Right atrium auricular region (tissue), 2 donors: ENCODE measurements at regions not wholly inside any gene's neighbourhood (a gene's known extent, or its start where the extent isn't known, plus 50 kb on each side); places are given as distances from the start of the nearest gene placed in this dataset.

Experiments
- DNase-seq: peaks from one replicate; pipeline ENCODE4 v3.0.0-alpha.2; 2019; ENCODE audit warnings: low spot score
- H3K27ac ChIP-seq, 2 donors: fragments of 200-600 bp; sonication (generic); 1 replicate in 1 of 2; 2 replicates in 1 of 2; pipeline ENCODE4 v1.5.1; 2016 to 2019
- H3K27me3 ChIP-seq, 2 donors: fragments of 200-600 bp; sonication (generic); one replicate each; pipeline versions ENCODE4 v1.5.1 to v1.6.0; 2017 to 2019
- H3K36me3 ChIP-seq: fragments of 200-600 bp; sonication (generic); one replicate; pipeline ENCODE4 v1.5.1; 2016
- H3K4me1 ChIP-seq, 2 donors: fragments of 200-600 bp; sonication (generic); one replicate each; pipeline versions ENCODE4 v1.5.1 to v1.6.0; 2017 to 2019
- H3K4me3 ChIP-seq, 2 donors: fragments of 200-600 bp; sonication (generic); 1 replicate in 1 of 2; 2 replicates in 1 of 2; pipeline ENCODE4 v1.5.1; 2017 to 2019; ENCODE audit warnings: mild to moderate bottlenecking in 1 of 2, moderate library complexity in 1 of 2
- H3K9me3 ChIP-seq, 2 donors: fragments of 200-600 bp; sonication (generic); one replicate each; pipeline ENCODE4 v1.5.1; 2019
- TF ChIP-seq, protein P1 (sequence below), 2 donors: fragments of 200-600 bp; sonication (generic); IDR thresholded peaks; one replicate each; pipeline ENCODE4 v1.5.1; 2019; ENCODE audit warnings: antibody characterized with exemption in 2 of 2

GRCh38 chr4:165707128-165707527 is 165.9 kb upstream of the TLL1 start:
- no peak overlapping the region for H3K4me3 ChIP-seq
- no peak for DNase-seq
- no peaks in the 10 kb centered on the region for H3K4me1 ChIP-seq
- no peaks in the 10 kb centered on the region for H3K36me3 ChIP-seq
- no peaks in the 10 kb centered on the region for H3K9me3 ChIP-seq
- H3K27me3 ChIP-seq: no peaks in the 10 kb centered on the region
- H3K27ac ChIP-seq: no peak overlapping the region
- TF ChIP-seq, protein P1, sequence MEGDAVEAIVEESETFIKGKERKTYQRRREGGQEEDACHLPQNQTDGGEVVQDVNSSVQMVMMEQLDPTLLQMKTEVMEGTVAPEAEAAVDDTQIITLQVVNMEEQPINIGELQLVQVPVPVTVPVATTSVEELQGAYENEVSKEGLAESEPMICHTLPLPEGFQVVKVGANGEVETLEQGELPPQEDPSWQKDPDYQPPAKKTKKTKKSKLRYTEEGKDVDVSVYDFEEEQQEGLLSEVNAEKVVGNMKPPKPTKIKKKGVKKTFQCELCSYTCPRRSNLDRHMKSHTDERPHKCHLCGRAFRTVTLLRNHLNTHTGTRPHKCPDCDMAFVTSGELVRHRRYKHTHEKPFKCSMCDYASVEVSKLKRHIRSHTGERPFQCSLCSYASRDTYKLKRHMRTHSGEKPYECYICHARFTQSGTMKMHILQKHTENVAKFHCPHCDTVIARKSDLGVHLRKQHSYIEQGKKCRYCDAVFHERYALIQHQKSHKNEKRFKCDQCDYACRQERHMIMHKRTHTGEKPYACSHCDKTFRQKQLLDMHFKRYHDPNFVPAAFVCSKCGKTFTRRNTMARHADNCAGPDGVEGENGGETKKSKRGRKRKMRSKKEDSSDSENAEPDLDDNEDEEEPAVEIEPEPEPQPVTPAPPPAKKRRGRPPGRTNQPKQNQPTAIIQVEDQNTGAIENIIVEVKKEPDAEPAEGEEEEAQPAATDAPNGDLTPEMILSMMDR (IDR thresholded peaks at IDR 0.05): no peak

DNA sequence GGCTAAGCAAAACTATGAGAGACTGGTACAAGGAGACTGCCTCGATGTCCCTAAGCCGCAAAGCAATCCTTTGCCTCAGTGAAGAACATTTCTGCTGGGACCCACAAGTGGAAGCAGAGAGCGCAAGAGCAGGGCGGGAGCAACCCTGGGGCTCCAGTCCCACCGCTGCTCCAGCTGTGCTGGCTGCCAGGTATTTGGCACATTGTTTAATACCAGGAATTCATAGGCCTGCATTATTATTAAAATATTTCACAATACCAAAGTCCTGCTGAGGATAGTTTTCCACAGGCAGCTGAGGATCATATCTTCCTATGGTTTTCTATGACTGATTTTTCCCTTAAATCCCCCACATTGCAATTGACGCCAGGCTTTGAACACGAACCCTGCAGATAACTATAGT is 163.5 kb upstream of the TLL1 start:
- Histone ChIP-seq H3K27ac (peak overlapping the region in 1 of 2 donors; percentile 27), H3K36me3 (no peaks in the 10 kb centered on the region), H3K9me3 (no peaks in the 10 kb centered on the region), H3K27me3 (no peaks in the 10 kb centered on the region), H3K4me1 (no peaks in the 10 kb centered on the region), H3K4me3 (no peak overlapping the region)
- DNase-seq: no peak
- TF ChIP-seq, protein P1 (IDR thresholded peaks at IDR 0.05): no peak

GRCh38 chr4:165709973-165710526 is 163.0 kb upstream of the TLL1 start:
- Histone ChIP-seq H3K27ac (peak overlapping the region in 1 of 2 donors; percentile 27), H3K4me3 (no peak overlapping the region), H3K36me3 (no peaks in the 10 kb centered on the region), H3K4me1 (no peaks in the 10 kb centered on the region), H3K27me3 (no peaks in the 10 kb centered on the region), H3K9me3 (no peaks in the 10 kb centered on the region)
- DNase-seq: no peak
- TF ChIP-seq, protein P1 (IDR thresholded peaks at IDR 0.05): no peak

- TF ChIP-seq, protein P1 (IDR thresholded peaks at IDR 0.05): no peak
- H3K27me3 ChIP-seq: no peaks in the 10 kb centered on the region
- no peaks in the 10 kb centered on the region for H3K4me1 ChIP-seq
- no peak for DNase-seq
- H3K36me3 ChIP-seq: no peaks in the 10 kb centered on the region
- no peaks in the 10 kb centered on the region for H3K9me3 ChIP-seq
- no peak overlapping the region for H3K4me3 ChIP-seq
- H3K27ac ChIP-seq: peak overlapping the region in 1 of 2 donors; percentile 30
These were observed 161.6 kb upstream of the TLL1 start for GRCh38 chr4:165711436-165711835.

DNA sequence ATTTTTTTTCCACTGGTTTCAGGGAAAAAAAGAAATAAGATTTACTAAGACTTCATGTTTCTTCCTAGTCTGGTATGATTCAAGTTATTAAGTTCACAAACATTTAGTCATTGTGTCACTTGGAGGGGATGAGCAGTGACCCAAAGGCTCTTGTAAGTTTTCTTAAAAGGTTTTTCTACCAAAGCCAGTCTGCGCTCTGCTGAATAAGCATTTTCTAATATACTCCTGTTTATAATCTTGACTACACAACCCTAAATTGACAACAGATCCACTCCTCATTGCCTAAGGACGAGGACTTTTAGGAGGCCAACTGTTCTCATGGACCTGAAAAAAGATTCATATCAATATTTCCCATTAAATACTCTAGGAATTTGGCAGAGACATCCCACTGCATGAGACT is 161.1 kb upstream of the TLL1 start:
- Histone ChIP-seq H3K9me3 (no peaks in the 10 kb centered on the region), H3K36me3 (no peaks in the 10 kb centered on the region), H3K27ac (peak overlapping the region in 1 of 2 donors; percentile 35)

More for the DNA sequence above, 161.1 kb upstream of the TLL1 start:
- no peak overlapping the region for H3K4me3 ChIP-seq
- H3K4me1 ChIP-seq: no peaks in the 10 kb centered on the region
- TF ChIP-seq, protein P1 (IDR thresholded peaks at IDR 0.05): no peak
- no peaks in the 10 kb centered on the region for H3K27me3 ChIP-seq
- no peak for DNase-seq
